HepG2 (cell line): ENCODE measurements at regions not wholly inside any gene's neighbourhood (a gene's known extent, or its start where the extent isn't known, plus 50 kb on each side); places are given as distances from the start of the nearest gene placed in this dataset.

Experiments used
- ATAC-seq: fragments of 200-7000 bp; cut with Tn5 transposase; 3 replicates; pipeline ENCODE4 v1.9.1; 2020; ENCODE audit warnings: mild to moderate bottlenecking, moderate library complexity
- BruUV-seq: library from RNA; stranded (reverse); fragments of 400-500 nt; replicated peaks from 2 replicates; lab custom pipeline; 2021; lab: Mats Ljungman, UMichigan
- CTCF ChIA-PET: fragments of 300-600 bp; formaldehyde crosslinking; extraction: SDS; loops from one replicate; lab custom pipeline; 2021; ENCODE audit warnings: low total read pairs, inconsistent platforms, low intra/inter-chr PET ratio; lab: Yijun Ruan, JAX
- POLR2A ChIA-PET: fragments of 350-600 bp; sonication (Branson Sonifier 250); formaldehyde crosslinking; loops from one replicate; lab custom pipeline; 2020; ENCODE audit warnings: antibody characterized with exemption, inconsistent platforms; lab: Yijun Ruan, JAX
- DNase-seq: peaks from one replicate; pipeline ENCODE4 v3.0.0-alpha.2; 2015; ENCODE audit warnings: low spot score
- FAIRE-seq: peaks from 3 replicates; lab custom pipeline; 2011; peaks lifted over from hg19 to GRCh38; lab: Jason Lieb, UNC
- H2AFZ ChIP-seq: one replicate; pipeline ENCODE4 v1.6.1; 2011; ENCODE audit warnings: low read length, inconsistent platforms
- H3K27ac ChIP-seq: fragments of 300-600 bp; 3 replicates; pipeline ENCODE4 v1.8.0; 2011; ENCODE audit warnings: mixed run types, mild to moderate bottlenecking, mixed read lengths, low read length, inconsistent platforms; ENCODE audit not compliant: insufficient read depth; ENCODE audit errors: extremely low read length
- H3K27me3 ChIP-seq, 2 experiments: fragments of 200-600 bp in 1 of 2; 2 replicates in 1 of 2; 3 replicates in 1 of 2; pipeline versions ENCODE4 v1.6.0 to v1.8.0; 2011; ENCODE audit warnings: low read length in 2 of 2, mild to moderate bottlenecking in 2 of 2, moderate library complexity in 2 of 2, inconsistent platforms in 1 of 2; ENCODE audit not compliant: insufficient read depth in 2 of 2, control insufficient read depth in 1 of 2
- H3K36me3 ChIP-seq, 2 experiments: fragments of 200-600 bp in 1 of 2; replicated peaks in 1 of 2; 2 replicates in 1 of 2; 3 replicates in 1 of 2; pipeline versions ENCODE4 v1.5.1 to v1.8.0; 2011; ENCODE audit warnings: low read length in 2 of 2, inconsistent platforms in 1 of 2; ENCODE audit not compliant: insufficient read depth in 2 of 2, control insufficient read depth in 1 of 2
- H3K4me1 ChIP-seq: 2 replicates; pipeline ENCODE4 v1.5.1; 2012; ENCODE audit warnings: low read length, inconsistent platforms; ENCODE audit not compliant: insufficient read depth
- H3K4me2 ChIP-seq: 2 replicates; pipeline ENCODE4 v1.6.0; 2011; ENCODE audit warnings: low read depth, low read length, inconsistent platforms
- H3K4me3 ChIP-seq, 3 experiments: fragments of 200-600 bp in 1 of 3; sonication (generic), shearing (Covaris generic) in 1 of 3; replicated peaks in 1 of 3; 2 replicates each; pipeline ENCODE4 v1.5.1; 2011 to 2016; ENCODE audit warnings: low read length in 3 of 3, inconsistent platforms in 2 of 3, low read depth in 2 of 3, mild to moderate bottlenecking in 2 of 3, control low read depth in 1 of 3, mixed read lengths in 1 of 3; ENCODE audit not compliant: insufficient read depth in 1 of 3
- H3K79me2 ChIP-seq: one replicate; pipeline ENCODE4 v1.6.1; 2011; ENCODE audit warnings: low read length, inconsistent platforms; ENCODE audit not compliant: insufficient read depth
- H3K9ac ChIP-seq: 2 replicates; pipeline ENCODE4 v1.6.0; 2011; ENCODE audit warnings: mild to moderate bottlenecking, low read depth, low read length, inconsistent platforms; ENCODE audit not compliant: insufficient read depth
- H3K9me3 ChIP-seq: 2 replicates; pipeline ENCODE4 v1.5.1; 2012; ENCODE audit warnings: mild to moderate bottlenecking, low read length
- H4K20me1 ChIP-seq: 2 replicates; pipeline ENCODE4 v1.6.0; 2011; ENCODE audit warnings: inconsistent platforms, mild to moderate bottlenecking, low read length, moderate library complexity; ENCODE audit not compliant: insufficient read depth
- IRF2 ChIP-seq: IDR thresholded peaks from 2 replicates; pipeline ENCODE4 v1.6.1; 2018; ENCODE audit warnings: missing genetic modification reagents, missing compliant biosample characterization
- MAFK ChIP-seq, 2 experiments: IDR thresholded peaks in 1 of 2; conservative IDR thresholded peaks in 1 of 2; 2 replicates each; pipeline ENCODE4 v1.6.1; 2011; ENCODE audit warnings: improper control_type of control experiment in 2 of 2, low read length in 2 of 2
- MBNL3 ChIP-seq: fragments of 250-450 bp; sonication (Bioruptor Pico); conservative IDR thresholded peaks from 2 replicates; pipeline ENCODE4 v1.8.0; 2022; ENCODE audit warnings: mild to moderate bottlenecking, inconsistent platforms
- MEIS1 ChIP-seq: sonication (generic); formaldehyde crosslinking; IDR thresholded peaks from 2 replicates; pipeline ENCODE4 v1.9.0; 2021; ENCODE audit warnings: mild to moderate bottlenecking, missing genetic modification reagents, moderate library complexity, borderline replicate concordance
- MLXIP ChIP-seq: sonication (generic); formaldehyde crosslinking; IDR thresholded peaks from 2 replicates; pipeline ENCODE4 v1.9.0; 2021; ENCODE audit warnings: missing genetic modification reagents, borderline replicate concordance
- MTF1 ChIP-seq: sonication (generic); formaldehyde crosslinking; IDR thresholded peaks from 2 replicates; pipeline ENCODE4 v1.5.0; 2020; ENCODE audit warnings: missing genetic modification reagents
- ZKSCAN5 ChIP-seq: sonication (generic); formaldehyde crosslinking; IDR thresholded peaks from 2 replicates; pipeline ENCODE4 v1.5.1; 2020; ENCODE audit warnings: mild to moderate bottlenecking, missing genetic modification reagents
- ZNF263 ChIP-seq: sonication (generic); formaldehyde crosslinking; IDR thresholded peaks from 2 replicates; pipeline ENCODE4 v1.4.0; 2020; ENCODE audit warnings: missing genetic modification reagents
- ZNF660 ChIP-seq: sonication (generic); formaldehyde crosslinking; IDR thresholded peaks from 2 replicates; pipeline ENCODE4 v1.5.1; 2020; ENCODE audit warnings: mild to moderate bottlenecking, low read depth, missing genetic modification reagents, borderline replicate concordance
- ZNF772 ChIP-seq: sonication (generic); formaldehyde crosslinking; IDR thresholded peaks from 2 replicates; pipeline ENCODE4 v1.5.0; 2020; ENCODE audit warnings: mild to moderate bottlenecking, missing genetic modification reagents
- WGBS: methylation state at CpG from one replicate; pipeline ENCODE4 v1.1.6; 2017; ENCODE audit warnings: low lambda C conversion rate; 5-methylcytosine and 5-hydroxymethylcytosine counted together
- in situ Hi-C: cut with HindIII; loops from 2 replicates; pipeline ENCODE4 v1.10.0; 2017; ENCODE audit warnings: low pct_unique_long_range_greater_than_20kb; ENCODE audit not compliant: extremely low pct_ligation_motif_present
- intact Hi-C: fragments of 100-400 bp; cut with micrococcal nuclease; formaldehyde crosslinking; loops from one replicate; pipeline ENCODE4 v1.10.0; 2022; ENCODE audit not compliant: unreplicated experiment
- TF ChIP-seq, protein P1 (sequence below): sonication (generic); formaldehyde crosslinking; conservative IDR thresholded peaks from 2 replicates; pipeline ENCODE4 v1.4.0; 2020; ENCODE audit warnings: mild to moderate bottlenecking, missing genetic modification reagents, moderate library complexity
- TF ChIP-seq, protein P2 (sequence below): sonication (generic); formaldehyde crosslinking; IDR thresholded peaks from 2 replicates; pipeline ENCODE4 v1.4.0; 2020; ENCODE audit warnings: missing genetic modification reagents, mild to moderate bottlenecking, borderline replicate concordance

GRCh38 chr3:193773266-193774220, 180.5 kb downstream of the OPA1 start:
- no peak overlapping the region for H3K4me2 ChIP-seq
- ChIA-PET CTCF (no interaction called here), POLR2A (interaction anchor here (1.0 kb wide), 1 partner anchor 29 kb away, joined by 3 read pairs; no protein-coding TSS in a partner anchor)
- no TSS peak for BruUV-seq
- intact Hi-C loops (loop anchor here (2.0 kb wide), 1 partner anchor 29 kb away; no protein-coding TSS in a partner anchor), in situ Hi-C loops (no loop called here)
- no peak overlapping the region for H3K4me3 ChIP-seq
- no peak overlapping the region for H2AFZ ChIP-seq
- H3K9ac ChIP-seq, result no peak overlapping the region
- no peaks in the 10 kb centered on the region for H4K20me1 ChIP-seq
- H3K9me3 ChIP-seq, result no peaks in the 10 kb centered on the region
- no peak overlapping the region for H3K27ac ChIP-seq
- FAIRE-seq (no peak), ATAC-seq (no peak), DNase-seq (no peak)
- 71% methylated on average over 7 of the region's 8 CpGs for whole genome bisulfite sequencing
- H3K79me2 ChIP-seq, result no peaks in the 10 kb centered on the region
- H3K36me3 ChIP-seq, result no peaks in the 10 kb centered on the region
- peaks cover 59% of the 10 kb centered on the region for H3K4me1 ChIP-seq
- H3K27me3 ChIP-seq, result no peaks in the 10 kb centered on the region; a peak in 1 of 5 replicates
- TF ChIP-seq ZNF263 (CRISPR knock-in tag) (no peak), MLXIP (CRISPR knock-in tag) (no peak), IRF2 (CRISPR knock-in tag) (no peak), MEIS1 (CRISPR knock-in tag) (no peak), ZNF772 (CRISPR knock-in tag) (no peak), ZNF660 (CRISPR knock-in tag) (no peak), ZKSCAN5 (no peak), MAFK (conservative IDR thresholded peaks at IDR 0.05 in 1 of 2, IDR thresholded peaks at IDR 0.05 in 1 of 2; ENCODE audit: low read length in 2 of 2) (no peak), MTF1 (CRISPR knock-in tag) (no peak), MBNL3 (CRISPR knock-in tag) (no peak)
- TF ChIP-seq, protein P1, sequence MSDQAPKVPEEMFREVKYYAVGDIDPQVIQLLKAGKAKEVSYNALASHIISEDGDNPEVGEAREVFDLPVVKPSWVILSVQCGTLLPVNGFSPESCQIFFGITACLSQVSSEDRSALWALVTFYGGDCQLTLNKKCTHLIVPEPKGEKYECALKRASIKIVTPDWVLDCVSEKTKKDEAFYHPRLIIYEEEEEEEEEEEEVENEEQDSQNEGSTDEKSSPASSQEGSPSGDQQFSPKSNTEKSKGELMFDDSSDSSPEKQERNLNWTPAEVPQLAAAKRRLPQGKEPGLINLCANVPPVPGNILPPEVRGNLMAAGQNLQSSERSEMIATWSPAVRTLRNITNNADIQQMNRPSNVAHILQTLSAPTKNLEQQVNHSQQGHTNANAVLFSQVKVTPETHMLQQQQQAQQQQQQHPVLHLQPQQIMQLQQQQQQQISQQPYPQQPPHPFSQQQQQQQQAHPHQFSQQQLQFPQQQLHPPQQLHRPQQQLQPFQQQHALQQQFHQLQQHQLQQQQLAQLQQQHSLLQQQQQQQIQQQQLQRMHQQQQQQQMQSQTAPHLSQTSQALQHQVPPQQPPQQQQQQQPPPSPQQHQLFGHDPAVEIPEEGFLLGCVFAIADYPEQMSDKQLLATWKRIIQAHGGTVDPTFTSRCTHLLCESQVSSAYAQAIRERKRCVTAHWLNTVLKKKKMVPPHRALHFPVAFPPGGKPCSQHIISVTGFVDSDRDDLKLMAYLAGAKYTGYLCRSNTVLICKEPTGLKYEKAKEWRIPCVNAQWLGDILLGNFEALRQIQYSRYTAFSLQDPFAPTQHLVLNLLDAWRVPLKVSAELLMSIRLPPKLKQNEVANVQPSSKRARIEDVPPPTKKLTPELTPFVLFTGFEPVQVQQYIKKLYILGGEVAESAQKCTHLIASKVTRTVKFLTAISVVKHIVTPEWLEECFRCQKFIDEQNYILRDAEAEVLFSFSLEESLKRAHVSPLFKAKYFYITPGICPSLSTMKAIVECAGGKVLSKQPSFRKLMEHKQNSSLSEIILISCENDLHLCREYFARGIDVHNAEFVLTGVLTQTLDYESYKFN (CRISPR knock-in tag), result no peak
- TF ChIP-seq, protein P2, sequence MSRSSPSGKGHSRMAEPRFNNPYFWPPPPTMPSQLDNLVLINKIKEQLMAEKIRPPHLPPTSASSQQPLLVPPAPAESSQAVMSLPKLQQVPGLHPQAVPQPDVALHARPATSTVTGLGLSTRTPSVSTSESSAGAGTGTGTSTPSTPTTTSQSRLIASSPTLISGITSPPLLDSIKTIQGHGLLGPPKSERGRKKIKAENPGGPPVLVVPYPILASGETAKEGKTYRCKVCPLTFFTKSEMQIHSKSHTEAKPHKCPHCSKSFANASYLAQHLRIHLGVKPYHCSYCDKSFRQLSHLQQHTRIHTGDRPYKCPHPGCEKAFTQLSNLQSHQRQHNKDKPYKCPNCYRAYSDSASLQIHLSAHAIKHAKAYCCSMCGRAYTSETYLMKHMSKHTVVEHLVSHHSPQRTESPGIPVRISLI (CRISPR knock-in tag), result no peak
